Amniotic stem cell (primary cell): ENCODE measurements at regions not wholly inside any gene's neighbourhood (a gene's known extent, or its start where the extent isn't known, plus 50 kb on each side); places are given as distances from the start of the nearest gene placed in this dataset.

Experiments used
- DNase-seq: peaks from one replicate; lab custom pipeline; 2025; lab: John Stamatoyannopoulos, UW

DNA sequence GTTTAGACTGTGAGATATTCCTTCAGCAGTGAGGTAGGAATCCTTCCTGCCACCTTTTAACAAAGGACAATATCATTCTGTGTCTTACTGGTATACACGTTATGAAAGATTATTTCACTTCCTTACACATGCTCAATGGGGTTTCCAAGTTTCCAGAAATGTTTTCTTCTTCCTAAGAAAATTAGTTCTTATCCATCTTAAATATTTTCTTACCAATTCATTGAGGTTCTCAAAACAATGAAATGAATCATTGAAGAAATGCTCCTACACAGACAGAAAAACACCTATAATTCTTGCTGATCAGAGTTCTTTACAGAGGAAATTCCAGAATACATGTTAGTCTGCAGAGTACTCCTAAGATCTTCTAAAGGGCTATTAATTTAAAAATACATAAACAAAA lies 51.4 kb upstream of the SEC61G start:
- no peak for DNase-seq

DNA sequence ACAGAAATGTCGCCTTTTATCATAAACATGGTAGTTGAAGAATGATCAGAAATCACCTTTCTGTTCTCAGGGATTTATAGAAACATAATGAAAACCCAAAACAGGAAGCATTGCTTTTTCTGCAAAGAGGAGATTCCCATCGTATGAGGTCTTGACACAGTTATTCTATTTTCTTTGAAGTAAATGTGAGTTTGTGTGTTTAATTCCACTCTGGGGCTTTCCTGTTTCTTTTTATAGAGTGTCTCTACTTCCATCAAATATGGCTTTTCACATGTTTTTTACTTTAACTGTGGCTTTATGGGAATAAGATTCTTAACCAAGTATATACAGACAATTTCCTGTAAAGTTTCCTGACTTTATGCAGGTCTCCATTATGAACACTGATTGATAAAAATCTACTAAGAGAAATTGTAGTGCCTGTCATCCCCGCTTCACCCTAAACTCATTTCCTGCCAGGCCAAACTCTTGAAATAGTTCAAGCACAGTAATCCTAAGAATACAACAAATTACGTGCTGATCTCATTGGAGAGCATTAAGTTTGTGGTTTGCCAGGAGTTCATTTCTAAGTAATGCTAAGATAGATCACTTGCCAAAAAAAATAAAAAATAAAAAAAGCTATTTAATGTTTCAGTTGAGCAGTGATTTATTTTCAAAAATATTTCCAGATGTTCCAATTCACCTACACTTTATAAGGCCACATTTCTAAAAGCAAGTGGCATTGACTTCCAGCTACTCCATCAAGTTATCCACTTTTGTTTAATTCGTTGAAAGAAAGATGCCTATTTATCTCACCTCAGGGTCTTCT lies 52.2 kb upstream of the SEC61G start:
- DNase-seq, result peak; percentile 44

DNA sequence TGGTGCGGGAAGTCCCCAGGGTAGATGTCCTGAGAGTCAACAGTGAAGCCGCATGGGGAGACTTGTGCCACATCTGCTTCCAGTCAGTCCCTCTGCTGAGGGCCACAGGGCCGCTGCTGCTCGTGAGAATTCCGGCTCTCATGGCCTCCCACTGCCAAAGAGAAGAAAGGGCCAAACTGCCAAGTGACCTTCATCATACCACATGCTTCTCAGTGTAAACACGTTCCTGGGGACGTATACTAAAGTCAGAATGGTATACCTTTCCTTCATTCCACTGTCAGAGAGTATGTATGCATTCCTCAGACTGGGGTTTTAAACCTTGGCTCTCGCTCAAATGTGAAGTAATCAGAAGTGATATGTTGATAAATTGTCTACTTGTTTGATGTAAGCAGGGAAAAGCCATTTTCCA lies 52.8 kb upstream of the SEC61G start:
- DNase-seq, result no peak

DNA sequence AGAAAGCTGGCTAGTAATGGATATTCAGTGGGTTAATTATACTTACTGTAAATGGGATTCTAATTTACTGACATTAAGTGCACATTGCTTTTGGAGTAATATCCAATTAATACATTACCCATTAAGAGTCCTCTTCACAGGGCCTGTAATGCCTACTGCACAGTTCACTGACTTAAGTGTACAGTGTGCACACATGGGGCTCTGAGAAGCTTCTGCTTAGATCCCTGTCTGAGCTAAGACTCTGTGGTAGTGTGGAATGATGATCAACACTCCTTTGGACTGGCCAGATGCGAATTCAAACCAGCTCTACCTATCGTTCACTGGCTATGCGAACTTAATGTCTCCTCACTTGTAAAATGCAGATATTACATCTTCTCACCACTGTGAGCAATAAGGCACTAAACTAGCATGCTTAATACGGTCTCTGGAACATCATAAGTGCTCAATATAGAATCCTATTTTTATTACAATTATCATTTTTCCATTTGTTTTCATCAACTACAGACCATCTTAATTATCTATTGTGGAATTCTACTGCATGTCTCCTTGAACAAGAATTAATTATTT lies 53.8 kb upstream of the SEC61G start:
- no peak for DNase-seq

DNA sequence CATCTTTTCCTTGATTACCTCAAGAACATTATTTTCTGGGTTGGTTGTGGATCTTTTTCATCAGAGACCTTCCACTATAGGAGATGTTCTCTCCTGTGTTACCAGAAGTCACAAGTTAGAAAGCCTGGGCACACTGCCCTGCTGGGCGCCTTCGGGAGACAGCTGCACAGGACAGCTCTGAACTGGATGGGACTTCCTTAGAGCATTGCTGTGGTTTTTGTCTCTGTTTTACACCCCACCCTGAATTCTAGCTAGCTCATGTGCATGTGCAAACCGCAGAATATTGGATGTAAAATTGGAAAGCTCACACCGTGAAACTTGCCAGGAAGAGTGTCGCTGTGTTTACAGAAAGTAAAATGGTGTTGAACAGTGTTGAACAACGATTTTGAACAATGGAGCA lies 54.4 kb upstream of the SEC61G start:
- no peak for DNase-seq

GRCh38 chr7:54814401-54814800 lies 55.4 kb upstream of the SEC61G start:
- no peak for DNase-seq

- no peak for DNase-seq
These were observed 58.1 kb upstream of the SEC61G start for GRCh38 chr7:54817152-54817551.

GRCh38 chr7:54823776-54824175 lies 64.8 kb upstream of the SEC61G start:
- no peak for DNase-seq

GRCh38 chr7:54824655-54825054 lies 65.6 kb upstream of the SEC61G start:
- DNase-seq, result no peak

GRCh38 chr7:54825368-54825767 lies 66.4 kb upstream of the SEC61G start:
- DNase-seq, result no peak

DNA sequence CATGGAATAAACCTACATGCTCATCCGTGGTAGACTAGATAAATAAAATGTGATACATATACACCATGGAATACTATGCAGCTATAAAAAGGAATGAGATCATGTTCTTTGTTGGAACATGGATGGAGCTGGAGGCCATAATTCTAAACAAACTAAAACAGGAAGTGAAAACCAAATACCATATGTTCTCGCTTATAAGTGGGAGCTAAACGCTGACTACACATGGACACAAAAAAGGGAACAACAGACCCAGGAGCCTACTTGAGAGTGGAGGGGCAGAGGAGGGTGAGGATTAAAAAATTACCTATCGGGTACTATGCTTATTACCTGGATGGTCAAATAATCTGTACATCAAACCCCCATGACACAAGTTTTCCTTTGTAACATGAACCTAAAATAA lies 68.7 kb upstream of the SEC61G start:
- DNase-seq, result no peak

- DNase-seq, result no peak
These were observed 72.1 kb upstream of the SEC61G start for GRCh38 chr7:54831046-54831643.

DNA sequence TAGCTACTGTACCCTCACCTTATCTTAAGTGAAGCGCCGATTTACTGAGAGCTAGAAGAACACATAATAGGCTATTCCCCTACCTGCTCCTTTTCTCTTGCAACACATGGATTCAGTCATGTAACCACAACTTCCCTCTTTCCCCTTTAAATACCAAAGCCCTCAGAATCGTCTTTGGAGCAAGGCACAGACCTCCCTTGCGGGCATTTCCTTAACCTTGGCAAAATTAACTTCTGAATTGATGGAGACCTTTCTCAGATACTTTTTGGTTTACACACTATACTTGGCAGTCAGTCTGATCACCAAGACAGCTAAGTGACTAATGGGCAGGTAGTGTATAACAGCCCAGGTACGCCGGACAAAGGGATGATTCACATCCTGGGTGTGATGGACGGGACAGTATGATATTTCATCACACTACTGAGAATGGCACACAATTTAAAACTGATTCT lies 72.7 kb upstream of the SEC61G start:
- no peak for DNase-seq

GRCh38 chr7:54833001-54833467 lies 74.0 kb upstream of the SEC61G start:
- no peak for DNase-seq

GRCh38 chr7:54837168-54837567 lies 78.2 kb upstream of the SEC61G start:
- no peak for DNase-seq

- no peak for DNase-seq
These were observed 78.8 kb upstream of the SEC61G start for GRCh38 chr7:54837761-54838160.

GRCh38 chr7:54838175-54838910 lies 79.3 kb upstream of the SEC61G start:
- DNase-seq, result no peak

GRCh38 chr7:54839575-54840213 lies 80.7 kb upstream of the SEC61G start:
- DNase-seq, result no peak

DNA sequence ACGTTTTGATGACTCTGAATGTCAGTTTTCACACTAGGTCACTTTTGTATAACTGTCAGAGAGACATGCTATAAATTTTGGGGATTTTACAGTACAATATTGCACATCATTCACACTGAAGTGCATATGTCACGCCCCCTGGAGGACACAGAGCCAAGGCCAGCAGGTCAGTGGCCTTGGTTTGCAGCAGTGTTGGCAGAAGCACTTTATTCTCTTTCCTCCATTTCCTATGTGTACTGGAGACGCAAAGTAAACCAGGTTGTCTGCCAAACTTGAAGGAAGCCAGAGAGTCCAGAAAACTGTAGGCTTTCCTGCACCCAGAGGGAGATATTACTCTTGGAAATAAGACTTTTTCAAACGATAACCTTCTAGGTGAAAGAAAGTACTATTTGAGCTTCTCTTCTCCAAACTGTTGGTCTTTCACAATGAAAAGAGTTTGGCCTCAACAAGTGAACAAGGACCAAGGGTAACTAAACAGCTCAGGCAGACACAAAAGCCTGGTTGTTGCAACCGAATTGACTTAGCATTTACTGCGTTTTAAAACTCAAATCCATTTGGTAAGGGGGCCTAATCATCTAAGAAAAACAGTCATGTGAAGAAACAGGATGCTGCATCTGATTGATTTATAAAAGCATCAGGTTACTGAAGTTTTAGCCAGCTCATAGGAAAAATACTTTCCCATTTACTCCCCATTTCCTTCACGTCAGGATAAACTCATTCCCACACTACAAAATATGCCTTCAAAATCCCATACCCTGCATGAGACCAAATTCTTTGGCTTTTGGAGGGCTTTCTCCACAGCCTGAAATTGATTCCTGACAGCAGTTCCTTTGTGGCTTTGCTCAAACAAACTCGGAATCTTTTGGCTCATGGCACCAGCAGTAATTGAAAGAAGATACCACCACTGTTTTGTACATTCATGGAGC lies 83.0 kb upstream of the SEC61G start:
- DNase-seq, result peak; percentile 46

DNA sequence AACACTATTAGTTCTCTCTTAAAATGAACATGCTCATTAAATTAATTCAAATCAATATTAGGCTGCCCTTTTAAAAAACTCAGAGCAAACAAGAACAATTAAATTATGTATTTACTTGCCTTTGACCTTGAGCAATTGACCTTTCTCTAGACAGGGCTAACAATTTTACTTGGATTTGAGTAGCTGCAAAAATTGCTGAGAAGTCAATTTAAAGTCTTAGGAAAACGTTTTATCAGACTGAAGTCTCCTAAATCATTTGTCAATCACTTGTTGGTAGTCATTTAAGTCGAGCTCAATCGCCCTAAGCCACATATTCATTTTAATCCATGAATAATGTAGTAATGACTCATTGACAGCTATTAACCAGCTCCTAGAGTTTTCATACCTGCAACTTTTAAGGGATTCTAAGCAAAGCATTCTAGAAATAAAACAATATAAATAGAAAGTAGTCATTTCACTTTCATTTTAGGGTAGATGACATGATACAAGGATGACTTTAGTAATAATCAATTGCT lies 84.9 kb upstream of the SEC61G start:
- DNase-seq, result no peak

GRCh38 chr7:54846273-54846672 lies 87.3 kb upstream of the SEC61G start:
- DNase-seq, result no peak
